ENCODE measurements at regions not wholly inside any gene's neighbourhood (a gene's known extent, or its start where the extent isn't known, plus 50 kb on each side); places are given as distances from the start of the nearest gene placed in this dataset.

DNA sequence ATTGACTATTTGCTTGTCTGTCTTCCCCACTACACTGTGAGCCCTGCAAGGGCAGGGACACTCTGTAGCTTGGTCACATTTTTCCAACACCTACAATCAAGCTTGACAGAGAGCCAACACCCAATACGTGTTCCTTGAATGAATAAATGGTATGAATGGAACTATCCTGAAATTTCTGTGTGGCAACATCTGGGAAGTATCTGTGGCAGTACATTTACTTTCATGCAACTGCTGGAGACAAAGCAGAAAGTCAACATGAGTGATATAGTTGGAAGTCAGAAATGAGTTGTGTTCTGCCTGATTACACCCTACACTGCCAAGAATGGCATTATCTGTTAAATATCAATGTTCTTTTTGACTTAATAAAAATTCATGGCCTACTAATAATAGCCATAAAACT is 343.5 kb upstream of the F9 start:
- Histone ChIP-seq H3K4me3 (no peak overlapping the region), H3K36me3 (ENCODE audit: control insufficient read depth, insufficient read depth, low read length) (no peaks in the 10 kb centered on the region), H3K4me1 (replicated peaks in 1 of 2; ENCODE audit: control insufficient read depth in 2 of 2, insufficient read depth in 2 of 2, low read length in 2 of 2) (no peaks in the 10 kb centered on the region), H3K9ac (ENCODE audit: insufficient read depth in 1 of 2, low read depth in 2 of 2, low read length in 2 of 2) (no peak overlapping the region), H3K9me1 (ENCODE audit: control insufficient read depth, insufficient read depth, low read length) (no peaks in the 10 kb centered on the region), H3K4me2 (ENCODE audit: insufficient read depth, low read length) (no peak overlapping the region), H3K79me2 (ENCODE audit: control insufficient read depth, insufficient read depth, low read length) (no peaks in the 10 kb centered on the region; the same call in 2 of the 3 replicates), H4K20me1 (replicated peaks; ENCODE audit: control insufficient read depth, insufficient read depth, low read length) (no peaks in the 10 kb centered on the region), H3K9me3 (replicated peaks; ENCODE audit: control insufficient read depth, insufficient read depth, low read depth, low read length) (no peaks in the 10 kb centered on the region), H3K27me3 (ENCODE audit: control insufficient read depth in 2 of 2, insufficient read depth in 2 of 2, low read length in 2 of 2) (no peaks in the 10 kb centered on the region), H2AFZ (ENCODE audit: low read depth, low read length) (no peak overlapping the region), H3K27ac (ENCODE audit: extremely low read depth, low read depth, low read length) (no peak overlapping the region)
- ChIA-PET CTCF (ENCODE audit: low intra/inter-chr PET ratio) (no interaction called here), POLR2A (no interaction called here)
- no TSS peak for BruUV-seq (replicated peaks)
- 33% methylated on average over 1 of the region's 1 CpG for WGBS (ENCODE audit: insufficient coverage, low coverage, missing lambda C conversion rate)
- ATAC-seq (no peak), FAIRE-seq (no peak), DNase-seq (ENCODE audit: extremely low read depth in 1 of 4, low spot score in 3 of 4) (no peak)
- TF ChIP-seq PTTG1 (tag; IDR thresholded peaks at IDR 0.05; ENCODE audit: low read depth) (no peak), RBM39 (optimal IDR thresholded peaks at IDR 0.05; ENCODE audit: low read depth, low read length) (no peak), TAF7 (tag; IDR thresholded peaks at IDR 0.05) (no peak), ZFX (CRISPR knock-in tag; IDR thresholded peaks at IDR 0.05) (no peak), SMC3 (conservative IDR thresholded peaks at IDR 0.05; ENCODE audit: insufficient read depth, low read depth, low read length) (no peak), LCOR (CRISPR knock-in tag; IDR thresholded peaks at IDR 0.05) (no peak), ZFPM2 (CRISPR knock-in tag; IDR thresholded peaks at IDR 0.05) (no peak), RFX5 (IDR thresholded peaks at IDR 0.05; ENCODE audit: low read depth, low read length) (no peak), HCFC1 (IDR thresholded peaks at IDR 0.05; ENCODE audit: low read depth, low read length) (no peak), SRSF1 (IDR thresholded peaks at IDR 0.05; ENCODE audit: low read depth, low read length) (no peak)
- TF ChIP-seq, protein P1, sequence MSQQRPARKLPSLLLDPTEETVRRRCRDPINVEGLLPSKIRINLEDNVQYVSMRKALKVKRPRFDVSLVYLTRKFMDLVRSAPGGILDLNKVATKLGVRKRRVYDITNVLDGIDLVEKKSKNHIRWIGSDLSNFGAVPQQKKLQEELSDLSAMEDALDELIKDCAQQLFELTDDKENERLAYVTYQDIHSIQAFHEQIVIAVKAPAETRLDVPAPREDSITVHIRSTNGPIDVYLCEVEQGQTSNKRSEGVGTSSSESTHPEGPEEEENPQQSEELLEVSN (IDR thresholded peaks at IDR 0.05; ENCODE audit: borderline replicate concordance in 1 of 2, extremely low read depth in 1 of 2, insufficient read depth in 1 of 2, insufficient read length in 1 of 2, low read depth in 1 of 2, low read length in 1 of 2, poor library complexity in 1 of 2, severe bottlenecking in 1 of 2): no peak
- intact Hi-C loops (cut with micrococcal nuclease): no loop called here
- in situ Hi-C loops (cut with MboI): no loop called here
